ENCODE measurements at regions not wholly inside any gene's neighbourhood (a gene's known extent, or its start where the extent isn't known, plus 50 kb on each side); places are given as distances from the start of the nearest gene placed in this dataset.

GRCh38 chr17:61538480-61538879 is 52.5 kb downstream of the NACA2 start:
- TF ChIP-seq CTCF (conservative IDR thresholded peaks at IDR 0.05; ENCODE audit: low read depth, low read length) (no peak), EZH2 (IDR thresholded peaks at IDR 0.05; ENCODE audit: borderline replicate concordance, low read depth, low read length, poor library complexity, severe bottlenecking) (no peak)
